Stimulated activated CD4-positive, alpha-beta T cell treated with anti-CD3 and anti-CD28 coated beads, Interleukin-1b, Interleukin-23, amount 100 ng/mL, for 48 hours (primary cell): ENCODE measurements at regions not wholly inside any gene's neighbourhood (a gene's known extent, or its start where the extent isn't known, plus 50 kb on each side); places are given as distances from the start of the nearest gene placed in this dataset.
A peak's percentile ranks its signal among the peaks of the same experiment; 100 is the strongest.
"Not testable (repeated sequence)": the region's sequence is repeated elsewhere in the genome, so short reads cannot be mapped to it uniquely, and the experiment has no call there.

Source experiments
- DNase-seq: peaks from one replicate; pipeline ENCODE4 v3.0.0-alpha.2; 2020

DNA sequence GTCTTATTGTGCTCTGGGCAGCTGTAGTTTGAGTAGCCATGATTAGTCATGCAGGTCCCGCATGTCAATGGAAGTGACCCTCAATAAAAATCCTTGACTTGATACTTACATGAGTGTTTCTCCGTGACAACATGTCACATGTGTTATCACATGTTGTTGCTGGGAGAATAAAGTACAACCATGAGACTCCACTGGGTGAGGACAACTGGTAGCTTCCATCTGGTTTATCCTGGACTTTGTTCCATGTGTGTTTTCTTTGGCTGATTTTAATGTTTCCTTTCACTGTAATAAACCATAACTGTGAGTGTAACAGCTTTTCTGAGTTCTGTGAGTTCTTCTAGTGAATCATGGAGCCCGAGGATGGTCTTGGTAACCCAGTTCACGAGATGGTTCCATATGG is 63.1 kb upstream of the NDN start:
- DNase-seq: no peak

- no peak for DNase-seq
These were observed 63.7 kb upstream of the NDN start for GRCh38 chr15:23750776-23751175.

DNA sequence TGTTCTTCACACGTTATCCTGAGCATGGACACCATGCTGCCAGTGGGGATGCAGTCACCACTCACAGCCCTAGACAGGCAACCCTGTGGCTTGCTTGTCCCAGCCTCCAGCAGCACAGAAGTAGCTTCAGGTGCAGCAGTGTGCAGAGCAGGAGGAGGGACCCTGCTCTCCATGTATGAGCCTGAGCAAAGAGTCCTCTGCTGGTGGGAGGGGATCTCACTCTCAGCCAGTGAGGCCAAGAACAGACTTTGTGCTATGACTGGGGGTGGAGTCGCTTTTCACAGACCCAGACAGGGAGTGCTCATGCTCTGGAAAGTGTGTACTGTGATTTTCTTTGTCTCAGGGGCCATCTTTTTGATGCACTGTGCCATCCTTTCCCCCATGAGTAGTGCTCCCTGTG is 66.1 kb upstream of the NDN start:
- no peak for DNase-seq

DNA sequence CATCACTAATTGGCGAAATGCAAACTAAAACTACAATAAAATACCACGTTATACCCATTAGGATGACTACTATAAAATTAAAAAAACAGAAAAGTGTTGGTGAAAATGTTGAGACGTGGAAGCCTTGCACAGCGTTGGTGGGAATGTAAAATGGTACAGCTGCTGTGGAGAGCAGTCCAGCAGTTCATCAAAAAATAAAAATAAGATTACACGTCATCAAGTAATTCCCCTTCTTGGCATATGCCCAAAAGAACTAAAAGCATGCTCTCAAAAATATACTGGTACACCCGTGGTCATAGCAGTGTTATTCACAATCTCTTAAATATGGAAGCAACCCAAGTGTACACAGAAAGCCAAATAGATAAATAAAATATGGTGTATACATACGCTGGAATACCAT is 71.8 kb upstream of the NDN start:
- no peak for DNase-seq

- DNase-seq: no peak
These were observed 72.9 kb upstream of the NDN start for GRCh38 chr15:23760024-23760423.

DNA sequence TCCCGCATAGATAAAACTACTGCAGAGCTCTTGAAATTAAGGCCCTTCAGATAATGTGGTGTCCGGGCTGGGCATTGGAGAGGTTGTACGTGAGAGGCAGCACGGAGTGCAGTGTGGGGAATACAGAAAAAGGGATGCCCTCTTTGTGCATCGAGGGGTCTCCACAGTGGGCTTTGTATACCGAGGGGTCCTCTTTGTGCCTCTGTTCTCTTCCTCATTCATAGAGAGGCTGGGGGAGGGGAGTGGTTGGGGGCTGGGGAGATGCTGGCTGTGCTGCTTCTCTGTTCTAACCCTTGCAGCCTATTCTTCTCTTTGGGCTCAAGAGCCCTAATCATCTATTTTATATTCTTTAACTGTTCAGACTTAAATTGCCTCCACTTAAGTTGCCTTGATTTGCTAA is 74.3 kb upstream of the NDN start:
- DNase-seq: no peak

DNA sequence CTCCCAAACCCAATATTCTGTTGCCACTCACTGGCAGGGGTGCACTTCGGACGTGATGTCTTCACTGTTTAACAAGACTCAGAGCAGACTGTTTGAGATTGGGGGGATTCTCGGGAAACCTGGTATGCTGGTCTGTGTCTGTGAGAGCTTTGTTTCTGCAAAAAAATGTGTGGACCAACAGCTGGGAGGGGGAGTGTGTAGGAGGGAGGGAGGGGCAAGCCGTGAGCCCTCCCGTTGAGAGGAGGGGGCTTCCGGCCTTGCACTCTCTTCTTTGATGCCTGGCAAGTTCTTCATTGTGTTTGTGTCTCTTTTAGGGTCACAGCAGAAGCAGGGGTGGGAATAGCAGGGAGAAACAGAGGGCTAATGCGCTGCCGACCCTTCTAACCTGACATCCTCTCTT is 74.9 kb upstream of the NDN start:
- no peak for DNase-seq

- DNase-seq: no peak
These were observed 75.9 kb upstream of the NDN start for GRCh38 chr15:23763021-23763420.

- no peak for DNase-seq
These were observed 77.2 kb upstream of the NDN start for GRCh38 chr15:23764306-23764705.

- no peak for DNase-seq
These were observed 77.6 kb upstream of the NDN start for GRCh38 chr15:23764716-23765115.

GRCh38 chr15:23766779-23767178 is 79.7 kb upstream of the NDN start:
- DNase-seq: not testable (repeated sequence)

DNA sequence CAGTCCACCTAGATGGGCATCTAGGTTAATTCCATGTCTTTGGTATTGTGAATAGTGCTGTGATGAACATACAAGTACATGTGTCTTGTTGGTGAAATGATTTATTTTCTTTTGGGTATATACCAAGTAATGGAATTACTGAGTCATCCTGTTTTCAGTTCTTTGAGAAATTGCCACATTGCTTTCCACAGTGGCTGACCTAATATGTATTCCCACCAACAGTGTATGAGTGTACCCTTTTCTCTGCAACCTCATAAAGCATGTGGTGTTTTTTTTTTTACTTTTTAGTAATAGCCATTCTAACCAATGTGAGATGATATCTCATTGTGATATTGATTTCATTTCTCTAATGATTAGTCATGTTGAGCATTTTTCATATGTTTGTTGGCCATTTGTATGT is 86.0 kb upstream of the NDN start:
- DNase-seq: no peak

GRCh38 chr15:23787346-23788105 is 100.4 kb upstream of the NDN start:
- DNase-seq: no peak

DNA sequence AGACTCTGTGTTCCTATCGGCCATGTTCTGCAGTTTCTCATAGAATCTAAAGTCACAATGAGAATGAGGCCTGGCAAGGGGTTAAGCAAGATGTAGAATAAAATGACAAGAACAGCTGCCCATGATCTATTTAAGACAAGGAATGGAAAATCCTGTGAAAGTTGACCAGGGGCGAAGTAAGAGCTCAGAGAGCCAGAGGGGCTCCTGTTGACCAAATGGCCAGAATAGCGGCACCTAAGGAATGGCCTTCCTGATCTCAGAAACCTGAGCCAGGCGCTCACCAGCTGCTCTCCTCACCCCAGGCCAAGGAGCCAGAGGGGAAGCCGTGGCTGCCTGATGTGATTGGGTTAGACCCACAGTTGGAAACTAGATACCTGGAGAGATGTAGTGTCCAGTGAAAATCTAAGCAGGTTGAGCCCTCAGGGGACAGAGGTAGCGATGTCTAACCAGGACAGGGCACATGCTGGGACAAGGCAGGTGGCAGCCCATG is 106.1 kb upstream of the NDN start:
- no peak for DNase-seq

GRCh38 chr15:23797747-23798446 is 110.8 kb upstream of the NDN start:
- DNase-seq: no peak

DNA sequence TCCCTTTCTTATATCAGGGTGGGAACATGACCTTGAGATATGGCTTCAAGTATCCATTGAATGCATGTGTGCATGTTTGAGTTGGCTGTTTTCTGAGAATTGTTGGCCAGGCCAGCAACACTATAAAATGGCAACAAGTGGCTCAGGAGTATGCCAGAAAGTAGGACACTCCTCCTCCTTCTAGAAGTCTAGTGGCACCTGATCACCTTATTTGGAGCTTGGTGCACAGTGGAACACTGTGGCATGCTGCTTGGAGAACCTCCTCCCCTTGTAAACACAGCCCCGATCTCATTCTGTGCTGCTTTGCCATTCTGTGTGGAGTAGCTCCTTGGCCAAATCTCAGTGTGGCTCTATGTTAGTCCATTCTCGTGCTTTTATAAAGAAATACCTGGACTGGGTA is 114.8 kb upstream of the NDN start:
- DNase-seq: no peak

DNA sequence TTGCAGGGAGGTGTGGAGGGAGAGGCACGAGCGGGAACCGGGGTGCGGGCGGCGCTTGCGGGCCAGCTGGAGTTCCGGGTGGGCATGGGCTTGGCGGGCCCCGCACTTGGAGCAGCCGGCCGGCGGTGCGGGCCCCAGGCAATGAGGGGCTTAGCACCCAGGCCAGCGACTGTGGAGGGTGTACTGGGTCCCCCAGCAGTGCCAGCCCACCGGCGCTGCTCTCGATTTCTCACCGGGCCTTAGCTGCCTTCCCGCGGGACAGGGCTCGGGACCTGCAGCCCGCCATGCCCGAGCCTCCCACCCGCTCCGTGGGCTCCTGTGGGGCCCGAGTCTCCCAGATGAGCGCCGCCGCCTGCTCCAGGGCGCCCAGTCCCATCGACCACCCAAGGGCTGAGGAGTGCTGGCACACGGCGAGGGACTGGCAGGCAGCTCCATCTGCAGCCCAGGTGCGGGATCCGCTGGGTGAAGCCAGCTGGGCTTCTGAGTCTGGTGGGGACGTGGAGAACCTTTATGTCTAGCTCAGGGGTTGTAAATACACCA is 115.9 kb upstream of the NDN start:
- not testable (repeated sequence) for DNase-seq

- DNase-seq: no peak
These were observed 119.9 kb upstream of the NDN start for GRCh38 chr15:23806980-23807379.

GRCh38 chr15:23823508-23823907 is 136.4 kb upstream of the NDN start:
- peak; percentile 1 for DNase-seq

DNA sequence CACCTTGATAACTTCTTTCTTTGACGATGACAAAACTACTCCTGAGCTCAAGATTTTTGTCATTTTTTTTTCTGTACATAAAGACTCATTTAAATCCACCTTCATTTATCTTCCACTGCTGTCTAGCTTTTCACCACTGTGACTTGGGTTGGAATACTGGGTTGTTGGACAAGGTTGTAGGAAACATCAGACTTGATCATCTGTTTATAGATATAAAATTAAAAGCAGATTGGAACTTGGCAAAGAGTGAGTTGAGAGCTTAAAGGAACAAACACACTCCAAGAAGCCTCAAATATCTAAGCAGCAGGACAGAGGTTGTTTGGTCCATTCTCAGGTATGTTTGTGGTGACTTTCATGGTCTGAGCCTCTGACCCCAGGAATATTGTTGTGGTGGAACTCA is 141.7 kb upstream of the NDN start:
- no peak for DNase-seq

GRCh38 chr15:23835953-23836352 is 148.8 kb upstream of the NDN start:
- DNase-seq: no peak

DNA sequence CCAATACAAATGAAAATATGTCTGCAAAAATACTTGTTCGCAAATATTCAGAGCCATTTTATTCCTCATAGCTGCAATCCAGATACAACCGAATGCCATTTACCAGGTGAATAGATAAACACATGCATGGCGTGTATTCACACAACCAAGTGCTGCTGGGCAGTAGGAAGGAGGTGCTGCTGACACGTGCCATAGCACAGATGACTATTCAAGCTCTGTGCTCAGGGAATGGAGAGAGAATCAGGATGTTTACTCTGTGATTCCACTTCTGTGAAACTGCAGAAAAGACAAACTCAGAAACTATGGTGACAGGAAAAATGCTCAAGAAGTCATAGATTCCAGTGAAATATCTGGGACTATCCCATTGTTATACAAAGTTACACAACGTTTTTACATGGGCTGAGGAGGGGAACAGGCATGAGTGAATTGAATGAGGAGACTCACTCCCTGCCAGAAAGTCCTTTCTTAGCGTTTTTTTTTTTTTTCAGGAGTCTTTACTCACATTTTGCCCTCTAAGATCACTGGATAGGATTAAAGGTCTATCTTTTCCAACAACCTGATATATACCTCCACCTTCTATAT is 152.9 kb upstream of the NDN start:
- DNase-seq: no peak

DNA sequence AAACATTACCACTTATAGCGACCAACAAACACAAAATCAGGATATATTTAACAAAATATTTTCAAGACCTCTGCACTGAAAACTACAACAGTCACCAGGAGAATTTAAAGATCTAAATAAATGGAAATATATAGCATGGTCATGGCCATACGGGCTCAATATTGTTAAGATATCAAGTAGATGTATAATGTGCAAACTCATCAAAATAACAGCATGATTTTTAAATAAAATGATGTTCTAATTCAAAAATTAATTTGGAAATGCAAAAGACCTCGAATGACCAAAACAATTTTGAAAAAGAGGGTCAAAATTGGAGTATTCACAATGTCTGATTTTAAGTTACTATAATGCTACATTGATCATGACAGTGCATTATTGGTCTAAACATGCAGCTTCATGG is 159.1 kb upstream of the NDN start:
- no peak for DNase-seq

- DNase-seq: no peak
These were observed 163.6 kb upstream of the NDN start for GRCh38 chr15:23850666-23851065.
